H1 (cell line): ENCODE measurements at regions not wholly inside any gene's neighbourhood (a gene's known extent, or its start where the extent isn't known, plus 50 kb on each side); places are given as distances from the start of the nearest gene placed in this dataset.

Experiments
- SIX5 ChIP-seq: IDR thresholded peaks from 2 replicates; pipeline ENCODE4 v1.6.1; 2011; ENCODE audit warnings: mild to moderate bottlenecking, low read depth, low read length
- TAF7 ChIP-seq: optimal IDR thresholded peaks from 2 replicates; pipeline ENCODE3; 2011; ENCODE audit warnings: low read depth, mild to moderate bottlenecking, inconsistent platforms, low read length, moderate library complexity, borderline replicate concordance

GRCh38 chr1:199452627-199453026 is 574.9 kb upstream of the NR5A2 start (continued):
- TF ChIP-seq TAF7: no peak
- no peak for TF ChIP-seq SIX5
- TF ChIP-seq, all 59 proteins: peak for 0
